CD4-positive, alpha-beta T cell (primary cell): ENCODE measurements at regions not wholly inside any gene's neighbourhood (a gene's known extent, or its start where the extent isn't known, plus 50 kb on each side); places are given as distances from the start of the nearest gene placed in this dataset.

ENCODE experiments used
- ATAC-seq: fragments of 200-7000 bp; cut with Tn5 transposase; one replicate; pipeline ENCODE4 v1.10.0; 2022; ENCODE audit warnings: mild to moderate bottlenecking; ENCODE audit not compliant: poor library complexity
- CTCF ChIA-PET: fragments of 350-600 bp; sonication (Branson Sonifier 250); formaldehyde crosslinking; loops from one replicate; lab custom pipeline; 2021; ENCODE audit warnings: antibody characterized with exemption, inconsistent platforms; lab: Charles Lee
- POLR2A ChIA-PET: fragments of 350-600 bp; sonication (Branson Sonifier 250); formaldehyde crosslinking; loops from one replicate; lab custom pipeline; 2021; ENCODE audit warnings: antibody characterized with exemption, inconsistent platforms; lab: Charles Lee
- DNase-seq, 14 experiments: peaks; one replicate each; pipeline ENCODE4 v3.0.0-alpha.2; 2013 to 2020; ENCODE audit warnings: mixed read lengths in 2 of 14
- H3K27ac ChIP-seq, 2 donors: one replicate each; pipeline versions ENCODE4 v1.5.1 to v1.7.0; 2013; ENCODE audit warnings: low read length in 2 of 2, low read depth in 1 of 2, mild to moderate bottlenecking in 1 of 2
- H3K27me3 ChIP-seq, 2 experiments: 1 replicate in 1 of 2; 2 replicates in 1 of 2; pipeline versions ENCODE4 v1.6.1 to v1.7.0; 2013; ENCODE audit warnings: low read length in 2 of 2, control low read depth in 1 of 2, mild to moderate bottlenecking in 1 of 2, moderate library complexity in 1 of 2; ENCODE audit not compliant: insufficient read depth in 2 of 2, control insufficient read depth in 1 of 2
- H3K36me3 ChIP-seq: one replicate; pipeline ENCODE4 v1.6.1; 2013; ENCODE audit warnings: low read length, control low read depth; ENCODE audit not compliant: insufficient read depth
- H3K4me1 ChIP-seq: one replicate; pipeline ENCODE4 v1.6.1; 2013; ENCODE audit warnings: low read length, control low read depth; ENCODE audit not compliant: insufficient read depth
- H3K4me3 ChIP-seq: one replicate; pipeline ENCODE4 v1.5.1; 2013; ENCODE audit warnings: mild to moderate bottlenecking, low read length, moderate library complexity
- H3K9me3 ChIP-seq, 2 experiments: 1 replicate in 1 of 2; 2 replicates in 1 of 2; pipeline versions ENCODE4 v1.6.1 to v1.7.0; 2013; ENCODE audit warnings: low read length in 2 of 2, mild to moderate bottlenecking in 2 of 2, control low read depth in 1 of 2, moderate library complexity in 1 of 2; ENCODE audit not compliant: control insufficient read depth in 1 of 2, insufficient read depth in 1 of 2
- H3K27ac Mint-ChIP-seq: one replicate; pipeline ENCODE4 v1.8.0; 2020; ENCODE audit warnings: mixed read lengths
- H3K27me3 Mint-ChIP-seq: one replicate; pipeline ENCODE4 v1.8.0; 2021; ENCODE audit warnings: mixed read lengths
- H3K36me3 Mint-ChIP-seq: one replicate; pipeline ENCODE4 v1.8.0; 2021; ENCODE audit warnings: low read depth, mixed read lengths
- H3K4me1 Mint-ChIP-seq: one replicate; pipeline ENCODE4 v1.8.0; 2021; ENCODE audit warnings: low read depth, mixed read lengths
- H3K4me3 Mint-ChIP-seq: one replicate; pipeline ENCODE4 v1.8.0; 2020; ENCODE audit warnings: mild to moderate bottlenecking, mixed read lengths
- H3K9me3 Mint-ChIP-seq: one replicate; pipeline ENCODE4 v1.8.0; 2020; ENCODE audit warnings: mixed read lengths
- CTCF ChIP-seq: fragments of 200-600 bp; IDR thresholded peaks from one replicate; pipeline ENCODE4 v1.8.0; 2022; ENCODE audit warnings: antibody characterized with exemption, mild to moderate bottlenecking
- intact Hi-C, 2 experiments: fragments of 100-400 bp; cut with DNase I in 1 of 2; cut with micrococcal nuclease in 1 of 2; formaldehyde crosslinking; loops; one replicate each; pipeline versions ENCODE4 v1.15.1 to v1.9.0; 2023 to 2025; cut with DNase I, micrococcal nuclease

DNA sequence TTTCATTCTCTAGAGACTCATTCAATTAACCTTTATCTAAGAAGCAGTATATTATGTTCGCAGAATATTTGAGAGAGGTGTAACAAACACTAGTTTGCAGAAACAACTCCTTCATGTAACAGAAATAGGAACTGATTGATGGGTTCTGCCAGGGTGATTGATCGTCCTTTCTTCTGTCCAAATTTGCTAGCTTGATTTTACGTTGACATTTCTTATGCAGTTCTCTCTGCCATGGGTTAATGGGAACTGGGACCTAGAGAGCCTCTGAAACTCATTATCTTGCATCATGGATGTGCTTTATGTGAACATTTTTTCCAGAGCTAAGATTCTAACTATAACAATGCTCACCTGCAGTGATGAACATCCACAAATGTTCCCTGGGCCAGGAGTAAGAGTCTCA, 107.0 kb downstream of the SLC24A2 start:
- POLR2A ChIA-PET, result no interaction called here
- CTCF ChIA-PET, result no interaction called here
- no peak overlapping the region for H3K4me3 ChIP-seq
- no peaks in the 10 kb centered on the region for H3K9me3 ChIP-seq
- ATAC-seq (no peak), DNase-seq (no peak)
- no peak for TF ChIP-seq CTCF
- Mint-ChIP-seq H3K4me3 (no peak overlapping the region), H3K4me1 (no peaks in the 10 kb centered on the region), H3K27ac (no peak overlapping the region), H3K36me3 (no peaks in the 10 kb centered on the region), H3K9me3 (peaks cover 11% of the 10 kb centered on the region), H3K27me3 (peaks cover 4% of the 10 kb centered on the region)
- H3K27me3 ChIP-seq, result no peaks in the 10 kb centered on the region
- no peaks in the 10 kb centered on the region for H3K4me1 ChIP-seq
- H3K27ac ChIP-seq, result no peak overlapping the region
- no peaks in the 10 kb centered on the region for H3K36me3 ChIP-seq
- intact Hi-C loops, result no loop called here

GRCh38 chr9:19677924-19678323, 110.9 kb downstream of the SLC24A2 start:
- no peaks in the 10 kb centered on the region for H3K9me3 Mint-ChIP-seq
- ATAC-seq, result no peak
- TF ChIP-seq CTCF, result no peak
- H3K4me1 Mint-ChIP-seq, result no peaks in the 10 kb centered on the region
- intact Hi-C loops, result no loop called here
- Histone ChIP-seq H3K27ac (no peak overlapping the region), H3K9me3 (peaks cover 0 to 4% of the 10 kb centered on the region in 2 experiments), H3K4me3 (no peak overlapping the region), H3K4me1 (no peaks in the 10 kb centered on the region), H3K36me3 (no peaks in the 10 kb centered on the region), H3K27me3 (no peaks in the 10 kb centered on the region)
- H3K36me3 Mint-ChIP-seq, result no peaks in the 10 kb centered on the region
- H3K27me3 Mint-ChIP-seq, result peaks cover 4% of the 10 kb centered on the region
- H3K4me3 Mint-ChIP-seq, result no peak overlapping the region
- ChIA-PET POLR2A (no interaction called here), CTCF (no interaction called here)
- DNase-seq, result no peak
- no peak overlapping the region for H3K27ac Mint-ChIP-seq

DNA sequence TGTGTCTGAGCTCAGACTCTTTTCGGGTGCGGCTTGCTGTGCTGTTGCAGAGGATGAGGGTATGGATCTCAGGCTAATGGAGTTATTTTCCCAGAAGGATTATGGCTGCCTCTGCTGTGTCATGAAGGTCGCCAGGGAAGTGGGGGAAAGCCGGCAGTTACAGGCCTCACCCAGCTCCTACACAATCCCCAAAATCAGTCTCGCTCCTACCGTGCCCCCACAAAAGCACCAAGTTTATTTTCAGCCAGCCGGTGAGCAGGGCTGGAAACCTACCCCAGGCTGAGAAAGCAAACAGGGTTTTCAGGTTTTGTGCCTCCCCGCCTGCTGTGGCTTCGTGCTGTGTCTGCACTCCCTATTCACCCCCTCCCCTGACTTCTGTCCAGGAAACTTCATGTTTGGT, 113.3 kb downstream of the SLC24A2 start:
- H3K27me3 Mint-ChIP-seq, result peaks cover 4% of the 10 kb centered on the region
- peaks cover 0 to 4% of the 10 kb centered on the region in 2 experiments for H3K9me3 ChIP-seq
- no peaks in the 10 kb centered on the region for H3K4me1 Mint-ChIP-seq
- ATAC-seq (no peak), DNase-seq (no peak)
- intact Hi-C loops, result no loop called here
- H3K27ac Mint-ChIP-seq, result no peak overlapping the region
- H3K27ac ChIP-seq, result no peak overlapping the region
- ChIA-PET POLR2A (no interaction called here), CTCF (interaction anchor here (0.6 kb wide), 1 partner anchor 27 kb away, joined by 3 read pairs; no protein-coding TSS in a partner anchor)
- no peak overlapping the region for H3K4me3 Mint-ChIP-seq
- H3K4me3 ChIP-seq, result no peak overlapping the region
- no peaks in the 10 kb centered on the region for H3K36me3 ChIP-seq
- no peaks in the 10 kb centered on the region for H3K36me3 Mint-ChIP-seq
- no peak for TF ChIP-seq CTCF
- H3K9me3 Mint-ChIP-seq, result peaks cover 2% of the 10 kb centered on the region
- no peaks in the 10 kb centered on the region for H3K4me1 ChIP-seq
- no peaks in the 10 kb centered on the region for H3K27me3 ChIP-seq
